H1 (cell line): ENCODE measurements at regions not wholly inside any gene's neighbourhood (a gene's known extent, or its start where the extent isn't known, plus 50 kb on each side); places are given as distances from the start of the nearest gene placed in this dataset.

Source experiments
- CTCF ChIA-PET: fragments of 300-600 bp; sonication (Branson Sonifier 250); formaldehyde crosslinking; loops from one replicate; lab custom pipeline; 2021; ENCODE audit not compliant: partially characterized antibody; lab: Charles Lee
- POLR2A ChIA-PET: fragments of 300-600 bp; sonication (Branson Sonifier 250); formaldehyde crosslinking; loops from one replicate; lab custom pipeline; 2021; ENCODE audit warnings: inconsistent platforms; ENCODE audit not compliant: partially characterized antibody; lab: Charles Lee
- DNase-seq, 2 experiments: peaks; one replicate each; pipeline versions ENCODE4 v3.0.0 to v3.0.0-alpha.2; 2010 to 2022; ENCODE audit warnings: low spot score in 2 of 2, low read depth in 1 of 2, mixed read lengths in 1 of 2
- FAIRE-seq: peaks from 2 replicates; lab custom pipeline; 2011; peaks lifted over from hg19 to GRCh38; lab: Jason Lieb, UNC
- H2AFZ ChIP-seq: 2 replicates; pipeline ENCODE4 v1.8.1; 2012; ENCODE audit warnings: low read length, inconsistent platforms
- H2AK5ac ChIP-seq: 2 replicates; pipeline ENCODE4 v1.6.1; 2013; ENCODE audit warnings: low read depth, low read length
- H2BK120ac ChIP-seq: replicated peaks from 2 replicates; pipeline ENCODE3; 2013; ENCODE audit warnings: low read depth, low read length, inconsistent platforms
- H2BK12ac ChIP-seq: 2 replicates; pipeline ENCODE4 v1.6.1; 2013; ENCODE audit warnings: low read depth, low read length
- H2BK15ac ChIP-seq: 2 replicates; pipeline ENCODE4 v1.6.1; 2013; ENCODE audit warnings: low read length
- H2BK20ac ChIP-seq: 2 replicates; pipeline ENCODE4 v1.6.1; 2013; ENCODE audit warnings: low read length
- H2BK5ac ChIP-seq: 2 replicates; pipeline ENCODE4 v1.6.1; 2013; ENCODE audit warnings: low read depth, low read length
- H3K14ac ChIP-seq: 2 replicates; pipeline ENCODE4 v1.6.1; 2013; ENCODE audit warnings: inconsistent platforms; ENCODE audit not compliant: insufficient read length
- H3K18ac ChIP-seq: 2 replicates; pipeline ENCODE4 v1.6.1; 2013; ENCODE audit warnings: low read length; ENCODE audit errors: extremely low read depth
- H3K23ac ChIP-seq: 2 replicates; pipeline ENCODE4 v1.6.1; 2013; ENCODE audit warnings: inconsistent platforms; ENCODE audit not compliant: insufficient read length
- H3K23me2 ChIP-seq: 2 replicates; pipeline ENCODE4 v1.6.1; 2013; ENCODE audit warnings: low read depth, low read length
- H3K27ac ChIP-seq: 2 replicates; pipeline ENCODE4 v1.6.1; 2011; ENCODE audit warnings: low read depth, low read length, inconsistent platforms
- H3K27me3 ChIP-seq, 4 experiments: replicated peaks in 1 of 4; 1 replicate in 1 of 4; 2 replicates in 3 of 4; pipeline versions ENCODE4 v1.6.1 to v1.8.1; 2011 to 2013; ENCODE audit warnings: low read length in 3 of 4, mild to moderate bottlenecking in 3 of 4, inconsistent platforms in 2 of 4, mixed read lengths in 2 of 4, moderate library complexity in 1 of 4; ENCODE audit not compliant: control insufficient read depth in 3 of 4, insufficient read depth in 3 of 4; ENCODE audit errors: extremely low read depth in 1 of 4
- H3K36me3 ChIP-seq, 4 experiments: 2 replicates each; pipeline versions ENCODE4 v1.6.1 to v1.8.1; 2011 to 2013; ENCODE audit warnings: mild to moderate bottlenecking in 4 of 4, low read length in 3 of 4, moderate library complexity in 2 of 4, control low read depth in 1 of 4, inconsistent platforms in 1 of 4; ENCODE audit not compliant: insufficient read depth in 4 of 4, control insufficient read depth in 2 of 4
- H3K4ac ChIP-seq: replicated peaks from 2 replicates; pipeline ENCODE3; 2013; ENCODE audit warnings: low read length, low read depth, mixed read lengths, inconsistent platforms; ENCODE audit not compliant: insufficient read length
- H3K4me1 ChIP-seq, 4 experiments: replicated peaks in 1 of 4; 1 replicate in 1 of 4; 2 replicates in 3 of 4; pipeline versions ENCODE4 v1.6.1 to v1.8.1; 2011 to 2013; ENCODE audit warnings: low read length in 3 of 4, inconsistent platforms in 2 of 4, mixed read lengths in 1 of 4; ENCODE audit not compliant: insufficient read depth in 4 of 4, control insufficient read depth in 3 of 4
- H3K4me2 ChIP-seq, 2 experiments: 2 replicates each; pipeline versions ENCODE4 v1.6.1 to v1.8.1; 2011 to 2013; ENCODE audit warnings: low read depth in 2 of 2, low read length in 2 of 2, control low read depth in 1 of 2, inconsistent platforms in 1 of 2, mild to moderate bottlenecking in 1 of 2; ENCODE audit not compliant: insufficient read depth in 1 of 2
- H3K4me3 ChIP-seq, 4 experiments: fragments of 200-600, 300-600 bp in 1 of 4; sonication (generic), shearing (Covaris generic), sonication (Bioruptor Twin) in 1 of 4; 2 replicates each; pipeline versions ENCODE4 v1.5.1 to v1.8.1; 2011 to 2016; ENCODE audit warnings: low read length in 4 of 4, low read depth in 3 of 4, control low read depth in 2 of 4, inconsistent platforms in 2 of 4, mild to moderate bottlenecking in 2 of 4, mixed read lengths in 1 of 4, moderate library complexity in 1 of 4; ENCODE audit not compliant: insufficient read depth in 2 of 4; ENCODE audit errors: extremely low read depth in 1 of 4
- H3K56ac ChIP-seq: replicated peaks from 2 replicates; pipeline ENCODE3; 2013; ENCODE audit warnings: low read depth, mild to moderate bottlenecking, mixed read lengths, low read length, inconsistent platforms; ENCODE audit not compliant: insufficient read length
- H3K79me1 ChIP-seq: 2 replicates; pipeline ENCODE4 v1.6.1; 2013; ENCODE audit warnings: low read depth, low read length, control low read depth
- H3K79me2 ChIP-seq, 2 experiments: 2 replicates each; pipeline versions ENCODE4 v1.6.1 to v1.8.1; 2012 to 2013; ENCODE audit warnings: low read length in 2 of 2, mild to moderate bottlenecking in 2 of 2, inconsistent platforms in 1 of 2; ENCODE audit not compliant: insufficient read depth in 2 of 2, control insufficient read depth in 1 of 2
- H3K9ac ChIP-seq, 4 experiments: replicated peaks in 1 of 4; 1 replicate in 1 of 4; 2 replicates in 3 of 4; pipeline versions ENCODE4 v1.6.1 to v1.8.1; 2011 to 2013; ENCODE audit warnings: low read depth in 3 of 4, low read length in 3 of 4, control low read depth in 2 of 4, mild to moderate bottlenecking in 2 of 4, moderate library complexity in 2 of 4, inconsistent platforms in 1 of 4; ENCODE audit errors: extremely low read depth in 1 of 4
- H3K9me3 ChIP-seq, 2 experiments: 2 replicates each; pipeline versions ENCODE4 v1.6.1 to v1.8.1; 2012 to 2013; ENCODE audit warnings: mild to moderate bottlenecking in 2 of 2, moderate library complexity in 2 of 2, control low read depth in 1 of 2, inconsistent platforms in 1 of 2, low read depth in 1 of 2, low read length in 1 of 2, mixed read lengths in 1 of 2; ENCODE audit not compliant: insufficient read depth in 2 of 2
- H4K20me1 ChIP-seq, 2 experiments: replicated peaks in 1 of 2; 2 replicates each; pipeline versions ENCODE3 to v1.8.1; 2011 to 2013; ENCODE audit warnings: inconsistent platforms in 2 of 2, low read length in 2 of 2, mild to moderate bottlenecking in 1 of 2; ENCODE audit not compliant: insufficient read depth in 2 of 2, control insufficient read depth in 1 of 2
- H4K5ac ChIP-seq: 2 replicates; pipeline ENCODE4 v1.6.1; 2013; ENCODE audit warnings: low read length, low read depth, mixed read lengths, inconsistent platforms; ENCODE audit not compliant: insufficient read length
- H4K8ac ChIP-seq: 2 replicates; pipeline ENCODE4 v1.8.0; 2013; ENCODE audit warnings: mild to moderate bottlenecking, moderate library complexity, low read length, inconsistent platforms; ENCODE audit not compliant: insufficient read depth; ENCODE audit errors: extremely low read depth
- H4K91ac ChIP-seq: replicated peaks from 2 replicates; pipeline ENCODE3; 2013; ENCODE audit warnings: low read length, mixed read lengths, inconsistent platforms; ENCODE audit not compliant: insufficient read length
- BRCA1 ChIP-seq: IDR thresholded peaks from 2 replicates; pipeline ENCODE4 v1.6.1; 2012; ENCODE audit warnings: low read depth, low read length, improper control_type of control experiment
- CHD2 ChIP-seq: IDR thresholded peaks from 2 replicates; pipeline ENCODE4 v1.6.1; 2012; ENCODE audit warnings: low read length, improper control_type of control experiment
- CREB1 ChIP-seq: IDR thresholded peaks from 2 replicates; pipeline ENCODE4 v1.6.1; 2012; ENCODE audit warnings: inconsistent platforms
- EGR1 ChIP-seq: IDR thresholded peaks from 2 replicates; pipeline ENCODE4 v1.6.1; 2011; ENCODE audit warnings: low read depth, low read length, borderline replicate concordance
- EZH2 ChIP-seq: fragments of 200-600 bp; sonication (generic); IDR thresholded peaks from 2 replicates; pipeline ENCODE4 v1.7.1; 2012; ENCODE audit warnings: low read depth, mild to moderate bottlenecking, moderate library complexity, low read length, inconsistent platforms; ENCODE audit not compliant: severe bottlenecking
- HDAC2 ChIP-seq, 2 experiments: fragments of 300-600 bp in 1 of 2; sonication (generic) in 1 of 2; IDR thresholded peaks; 2 replicates each; pipeline ENCODE4 v1.6.1; 2011 to 2012; ENCODE audit warnings: low read depth in 2 of 2, low read length in 2 of 2, mild to moderate bottlenecking in 2 of 2, moderate library complexity in 2 of 2, borderline replicate concordance in 1 of 2, inconsistent platforms in 1 of 2
- KDM4A ChIP-seq: IDR thresholded peaks from one replicate; pipeline ENCODE4 v1.7.1; 2012; ENCODE audit warnings: low read depth, mild to moderate bottlenecking, moderate library complexity, low read length, inconsistent platforms; ENCODE audit not compliant: severe bottlenecking
- MAFK ChIP-seq: IDR thresholded peaks from 2 replicates; pipeline ENCODE4 v1.6.1; 2012; ENCODE audit warnings: low read depth, mild to moderate bottlenecking, improper control_type of control experiment, low read length
- POLR2AphosphoS5 ChIP-seq: IDR thresholded peaks from 2 replicates; pipeline ENCODE4 v1.6.1; 2011; ENCODE audit warnings: low read depth, low read length
- RBBP5 ChIP-seq: IDR thresholded peaks from 2 replicates; pipeline ENCODE4 v1.7.1; 2012; ENCODE audit warnings: low read depth, mild to moderate bottlenecking, inconsistent platforms, low read length, moderate library complexity, borderline replicate concordance
- SP4 ChIP-seq: IDR thresholded peaks from 2 replicates; pipeline ENCODE4 v1.6.1; 2012; ENCODE audit warnings: low read length, inconsistent platforms
- TAF7 ChIP-seq: optimal IDR thresholded peaks from 2 replicates; pipeline ENCODE3; 2011; ENCODE audit warnings: low read depth, mild to moderate bottlenecking, inconsistent platforms, low read length, moderate library complexity, borderline replicate concordance
- TBP ChIP-seq: IDR thresholded peaks from 2 replicates; pipeline ENCODE4 v1.6.1; 2011; ENCODE audit warnings: low read depth, low read length, improper control_type of control experiment
- TCF12 ChIP-seq: IDR thresholded peaks from 2 replicates; pipeline ENCODE4 v1.6.1; 2011; ENCODE audit warnings: low read depth, mild to moderate bottlenecking, low read length
- TEAD4 ChIP-seq: IDR thresholded peaks from 2 replicates; pipeline ENCODE4 v1.6.1; 2012; ENCODE audit warnings: low read depth, low read length, inconsistent platforms, mixed read lengths
- ZNF274 ChIP-seq: IDR thresholded peaks from 2 replicates; pipeline ENCODE4 v1.7.0; 2012; ENCODE audit warnings: low read length, borderline replicate concordance; ENCODE audit errors: extremely low read depth

- FAIRE-seq = no peak
- H4K5ac ChIP-seq = no peak overlapping the region
- H3K14ac ChIP-seq = no peak overlapping the region
- H2BK120ac ChIP-seq = no peak overlapping the region
- H3K18ac ChIP-seq = no peak overlapping the region
- no peak overlapping the region for H3K4ac ChIP-seq
- H3K4me2 ChIP-seq = no peak overlapping the region
- H3K36me3 ChIP-seq = no peaks in the 10 kb centered on the region
- 0 out of 4 replicates have a peak, but pooled peaks cover 0 to 2% of the 10 kb centered on the region in 2 experiments for H3K9me3 ChIP-seq
- no peak for TF ChIP-seq SP4
- no peak for TF ChIP-seq CREB1
- TF ChIP-seq HDAC2 (IDR thresholded peaks at IDR 0.05; ENCODE audit: borderline replicate concordance in 1 of 2, low read depth in 2 of 2, low read length in 2 of 2) = no peak
- no peak for TF ChIP-seq ZNF274
- no peak for TF ChIP-seq TBP
- no peak for TF ChIP-seq TCF12
- TF ChIP-seq TEAD4 = no peak
- TF ChIP-seq POLR2AphosphoS5 = no peak
- no peak for TF ChIP-seq EZH2
- TF ChIP-seq EGR1 = no peak
- TF ChIP-seq MAFK = no peak
- TF ChIP-seq BRCA1 = no peak
- TF ChIP-seq KDM4A = no peak
- no peak for TF ChIP-seq RBBP5
- TF ChIP-seq TAF7 = no peak
- no peak for TF ChIP-seq CHD2
- TF ChIP-seq, all 59 proteins: peak for 0
- Histone ChIP-seq H3K27me3 (no peaks in the 10 kb centered on the region), H2BK5ac (no peak overlapping the region), H3K9ac (no peak overlapping the region), H3K79me1 (no peaks in the 10 kb centered on the region), H3K4me3 (no peak overlapping the region), H2AFZ (no peak overlapping the region), H3K23ac (no peak overlapping the region), H2BK12ac (no peak overlapping the region), H2AK5ac (no peak overlapping the region), H4K20me1 (no peaks in the 10 kb centered on the region), H2BK15ac (no peak overlapping the region), H4K8ac (no peak overlapping the region), H3K79me2 (no peaks in the 10 kb centered on the region), H3K56ac (no peak overlapping the region), H3K4me1 (no peaks in the 10 kb centered on the region), H2BK20ac (no peak overlapping the region), H4K91ac (no peak overlapping the region), H3K23me2 (no peaks in the 10 kb centered on the region), H3K27ac (no peak overlapping the region)
- ChIA-PET POLR2A (no interaction called here), CTCF (no interaction called here)
- DNase-seq = no peak
Measured at GRCh38 chr4:157423526-157424020, 203.0 kb downstream of the GRIA2 start.
